Tibial artery (tissue), 4 donors: ENCODE measurements at regions not wholly inside any gene's neighbourhood (a gene's known extent, or its start where the extent isn't known, plus 50 kb on each side); places are given as distances from the start of the nearest gene placed in this dataset.

Experiments used
- DNase-seq, 2 donors: peaks; one replicate each; pipeline ENCODE4 v3.0.0-alpha.2; 2019
- H3K27ac ChIP-seq, 2 donors: fragments of 200-600 bp; sonication (generic) in 1 of 2; 1 replicate in 1 of 2; 2 replicates in 1 of 2; pipeline ENCODE4 v1.5.1; 2018 to 2019; ENCODE audit warnings: mild to moderate bottlenecking in 1 of 2
- H3K27me3 ChIP-seq, 2 donors: fragments of 200-600 bp; sonication (generic) in 1 of 2; one replicate each; pipeline versions ENCODE4 v1.5.1 to v1.6.0; 2016 to 2019
- H3K36me3 ChIP-seq, 3 donors: fragments of 200-600 bp; sonication (generic) in 2 of 3; one replicate each; pipeline ENCODE4 v1.5.1; 2016 to 2019; ENCODE audit warnings: mild to moderate bottlenecking in 2 of 3
- H3K4me1 ChIP-seq, 4 donors: fragments of 200-600 bp; sonication (generic) in 2 of 4; 1 replicate in 3 of 4; 2 replicates in 1 of 4; pipeline ENCODE4 v1.5.1; 2016 to 2019
- H3K4me3 ChIP-seq, 2 donors: fragments of 200-600 bp; sonication (generic) in 1 of 2; 1 replicate in 1 of 2; 2 replicates in 1 of 2; pipeline ENCODE4 v1.5.1; 2018 to 2019; ENCODE audit warnings: mild to moderate bottlenecking in 2 of 2
- H3K9me3 ChIP-seq, 3 donors: fragments of 200-600 bp; sonication (generic) in 1 of 3; one replicate each; pipeline ENCODE4 v1.5.1; 2016 to 2019
- CTCF ChIP-seq, 2 experiments: fragments of 200-600 bp in 1 of 2; fragments of 450-650 bp in 1 of 2; IDR thresholded peaks; one replicate each; pipeline ENCODE4 v1.5.1; 2017 to 2019; ENCODE audit warnings: antibody characterized with exemption in 2 of 2, mild to moderate bottlenecking in 1 of 2, moderate library complexity in 1 of 2
- intact Hi-C: fragments of 100-400 bp; cut with DNase I; formaldehyde crosslinking; loops from one replicate; pipeline ENCODE4 v1.15.0; 2023; ENCODE audit warnings: low total_unique reads

GRCh38 chr13:47136504-47136941 is 239.7 kb upstream of the HTR2A start:
- no peaks in the 10 kb centered on the region for H3K27me3 ChIP-seq
- no peak for DNase-seq
- H3K4me1 ChIP-seq: peaks cover 0 to 5% (median 0%) of the 10 kb centered on the region in 4 donors
- no peak for TF ChIP-seq CTCF (IDR thresholded peaks at IDR 0.05)
- H3K36me3 ChIP-seq: no peaks in the 10 kb centered on the region
- no peak overlapping the region for H3K4me3 ChIP-seq
- no peaks in the 10 kb centered on the region for H3K9me3 ChIP-seq
- no peak overlapping the region for H3K27ac ChIP-seq
- intact Hi-C loops: no loop called here

GRCh38 chr13:47135800-47136503 is 239.1 kb upstream of the HTR2A start:
- H3K4me1 ChIP-seq: peaks cover 0 to 5% (median 0%) of the 10 kb centered on the region in 4 donors
- intact Hi-C loops: no loop called here
- no peaks in the 10 kb centered on the region for H3K9me3 ChIP-seq
- DNase-seq: no peak
- TF ChIP-seq CTCF (IDR thresholded peaks at IDR 0.05): no peak
- H3K4me3 ChIP-seq: no peak overlapping the region
- no peak overlapping the region for H3K27ac ChIP-seq
- H3K27me3 ChIP-seq: no peaks in the 10 kb centered on the region
- H3K36me3 ChIP-seq: no peaks in the 10 kb centered on the region

GRCh38 chr13:47134939-47135489 is 238.2 kb upstream of the HTR2A start:
- Histone ChIP-seq H3K27me3 (no peaks in the 10 kb centered on the region), H3K27ac (no peak overlapping the region), H3K4me1 (peaks cover 0 to 5% (median 0%) of the 10 kb centered on the region in 4 donors), H3K4me3 (no peak overlapping the region), H3K9me3 (no peaks in the 10 kb centered on the region), H3K36me3 (no peaks in the 10 kb centered on the region)
- no peak for DNase-seq
- intact Hi-C loops: no loop called here
- TF ChIP-seq CTCF (IDR thresholded peaks at IDR 0.05): no peak

GRCh38 chr13:47133011-47133445 is 236.2 kb upstream of the HTR2A start:
- TF ChIP-seq CTCF (IDR thresholded peaks at IDR 0.05): no peak
- Histone ChIP-seq H3K27me3 (no peaks in the 10 kb centered on the region), H3K9me3 (no peaks in the 10 kb centered on the region), H3K36me3 (no peaks in the 10 kb centered on the region), H3K27ac (no peak overlapping the region), H3K4me1 (peaks cover 0 to 5% (median 0%) of the 10 kb centered on the region in 4 donors), H3K4me3 (no peak overlapping the region)
- intact Hi-C loops: no loop called here
- no peak for DNase-seq

GRCh38 chr13:47129461-47129860 is 232.6 kb upstream of the HTR2A start:
- Histone ChIP-seq H3K27ac (no peak overlapping the region), H3K27me3 (no peaks in the 10 kb centered on the region), H3K9me3 (no peaks in the 10 kb centered on the region), H3K36me3 (no peaks in the 10 kb centered on the region), H3K4me1 (peaks cover 0 to 5% (median 0%) of the 10 kb centered on the region in 4 donors), H3K4me3 (no peak overlapping the region)
- intact Hi-C loops: no loop called here
- no peak for TF ChIP-seq CTCF (IDR thresholded peaks at IDR 0.05)
- no peak for DNase-seq
